ENCODE measurements at regions not wholly inside any gene's neighbourhood (a gene's known extent, or its start where the extent isn't known, plus 50 kb on each side); places are given as distances from the start of the nearest gene placed in this dataset.
"Not testable (repeated sequence)": the region's sequence is repeated elsewhere in the genome, so short reads cannot be mapped to it uniquely, and the experiment has no call there.

DNA sequence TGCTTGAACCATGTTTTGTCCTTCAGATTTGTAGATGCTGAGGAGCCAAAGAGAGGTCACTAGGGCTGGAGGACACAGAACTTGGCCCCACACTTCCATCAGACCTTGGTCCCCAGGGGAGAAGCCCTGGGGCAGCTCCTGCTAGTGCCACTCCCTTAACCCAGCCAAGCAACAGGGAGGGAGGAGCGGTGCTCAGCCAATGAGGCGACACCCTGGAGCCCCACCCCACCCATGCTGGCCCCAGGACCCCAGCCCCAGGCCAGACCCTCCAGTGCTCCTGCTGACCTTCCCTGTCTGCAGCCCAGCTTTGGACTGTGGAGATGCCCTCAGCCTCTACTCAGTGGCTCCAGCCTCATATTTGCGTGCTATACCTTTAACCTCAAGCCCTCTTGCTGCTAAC is 942.4 kb downstream of the SPATA31A6 start:
- not testable (repeated sequence) for TF ChIP-seq EZH2 (IDR thresholded peaks at IDR 0.05; ENCODE audit: low read length)
- TF ChIP-seq, protein P1, sequence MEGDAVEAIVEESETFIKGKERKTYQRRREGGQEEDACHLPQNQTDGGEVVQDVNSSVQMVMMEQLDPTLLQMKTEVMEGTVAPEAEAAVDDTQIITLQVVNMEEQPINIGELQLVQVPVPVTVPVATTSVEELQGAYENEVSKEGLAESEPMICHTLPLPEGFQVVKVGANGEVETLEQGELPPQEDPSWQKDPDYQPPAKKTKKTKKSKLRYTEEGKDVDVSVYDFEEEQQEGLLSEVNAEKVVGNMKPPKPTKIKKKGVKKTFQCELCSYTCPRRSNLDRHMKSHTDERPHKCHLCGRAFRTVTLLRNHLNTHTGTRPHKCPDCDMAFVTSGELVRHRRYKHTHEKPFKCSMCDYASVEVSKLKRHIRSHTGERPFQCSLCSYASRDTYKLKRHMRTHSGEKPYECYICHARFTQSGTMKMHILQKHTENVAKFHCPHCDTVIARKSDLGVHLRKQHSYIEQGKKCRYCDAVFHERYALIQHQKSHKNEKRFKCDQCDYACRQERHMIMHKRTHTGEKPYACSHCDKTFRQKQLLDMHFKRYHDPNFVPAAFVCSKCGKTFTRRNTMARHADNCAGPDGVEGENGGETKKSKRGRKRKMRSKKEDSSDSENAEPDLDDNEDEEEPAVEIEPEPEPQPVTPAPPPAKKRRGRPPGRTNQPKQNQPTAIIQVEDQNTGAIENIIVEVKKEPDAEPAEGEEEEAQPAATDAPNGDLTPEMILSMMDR (optimal IDR thresholded peaks at IDR 0.05 in 1 of 3, IDR thresholded peaks at IDR 0.05 in 1 of 3, conservative IDR thresholded peaks at IDR 0.05 in 1 of 3; ENCODE audit: extremely low read depth in 1 of 3, insufficient read depth in 2 of 3, low read length in 3 of 3): not testable (repeated sequence)
